ENCODE measurements at regions not wholly inside any gene's neighbourhood (a gene's known extent, or its start where the extent isn't known, plus 50 kb on each side); places are given as distances from the start of the nearest gene placed in this dataset.

- DNase-seq (ENCODE audit: low read depth, low spot score), result no peak
Observed at GRCh38 chr22:27671413-27671935, 130.1 kb downstream of the MN1 start.

GRCh38 chr22:27672721-27673418 is 128.7 kb downstream of the MN1 start:
- DNase-seq (ENCODE audit: low read depth, low spot score), result no peak

- DNase-seq (ENCODE audit: low read depth, low spot score), result no peak
Observed at GRCh38 chr22:27673839-27674238, 127.7 kb downstream of the MN1 start.

GRCh38 chr22:27674261-27674923 is 127.2 kb downstream of the MN1 start:
- no peak for DNase-seq (ENCODE audit: low read depth, low spot score)

- no peak for DNase-seq (ENCODE audit: low read depth, low spot score)
Observed at GRCh38 chr22:27676545-27677213, 124.9 kb downstream of the MN1 start.

- no peak for DNase-seq (ENCODE audit: low read depth, low spot score)
Observed at GRCh38 chr22:27677905-27678458, 123.6 kb downstream of the MN1 start.

GRCh38 chr22:27679176-27679575 is 122.4 kb downstream of the MN1 start:
- DNase-seq (ENCODE audit: low read depth, low spot score), result no peak

GRCh38 chr22:27679693-27680488 is 121.7 kb downstream of the MN1 start:
- no peak for DNase-seq (ENCODE audit: low read depth, low spot score)

- no peak for DNase-seq (ENCODE audit: low read depth, low spot score)
Observed at GRCh38 chr22:27680636-27681035, 120.9 kb downstream of the MN1 start.

GRCh38 chr22:27681037-27681436 is 120.5 kb downstream of the MN1 start:
- no peak for DNase-seq (ENCODE audit: low read depth, low spot score)

- no peak for DNase-seq (ENCODE audit: low read depth, low spot score)
Observed at GRCh38 chr22:27682437-27682836, 119.1 kb downstream of the MN1 start.

GRCh38 chr22:27684901-27685300 is 116.7 kb downstream of the MN1 start:
- no peak for DNase-seq (ENCODE audit: low read depth, low spot score)

- DNase-seq (ENCODE audit: low read depth, low spot score), result no peak
Observed at GRCh38 chr22:27685515-27685914, 116.0 kb downstream of the MN1 start.

GRCh38 chr22:27685970-27686369 is 115.6 kb downstream of the MN1 start:
- no peak for DNase-seq (ENCODE audit: low read depth, low spot score)

- DNase-seq (ENCODE audit: low read depth, low spot score), result peak; percentile 40
Observed at GRCh38 chr22:27686534-27686933, 115.0 kb downstream of the MN1 start.

- no peak for DNase-seq (ENCODE audit: low read depth, low spot score)
Observed at GRCh38 chr22:27687984-27688545, 113.5 kb downstream of the MN1 start.

GRCh38 chr22:27689664-27690063 is 111.9 kb downstream of the MN1 start:
- no peak for DNase-seq (ENCODE audit: low read depth, low spot score)

- DNase-seq (ENCODE audit: low read depth, low spot score), result no peak
Observed at GRCh38 chr22:27690599-27690998, 111.0 kb downstream of the MN1 start.

- DNase-seq (ENCODE audit: low read depth, low spot score), result no peak
Observed at GRCh38 chr22:27692243-27692642, 109.3 kb downstream of the MN1 start.

- no peak for DNase-seq (ENCODE audit: low read depth, low spot score)
Observed at GRCh38 chr22:27695925-27696324, 105.6 kb downstream of the MN1 start.

GRCh38 chr22:27697888-27698287 is 103.7 kb downstream of the MN1 start:
- no peak for DNase-seq (ENCODE audit: low read depth, low spot score)

All from pulmonary artery endothelial cell (primary cell).